ENCODE measurements at regions not wholly inside any gene's neighbourhood (a gene's known extent, or its start where the extent isn't known, plus 50 kb on each side); places are given as distances from the start of the nearest gene placed in this dataset.

DNA sequence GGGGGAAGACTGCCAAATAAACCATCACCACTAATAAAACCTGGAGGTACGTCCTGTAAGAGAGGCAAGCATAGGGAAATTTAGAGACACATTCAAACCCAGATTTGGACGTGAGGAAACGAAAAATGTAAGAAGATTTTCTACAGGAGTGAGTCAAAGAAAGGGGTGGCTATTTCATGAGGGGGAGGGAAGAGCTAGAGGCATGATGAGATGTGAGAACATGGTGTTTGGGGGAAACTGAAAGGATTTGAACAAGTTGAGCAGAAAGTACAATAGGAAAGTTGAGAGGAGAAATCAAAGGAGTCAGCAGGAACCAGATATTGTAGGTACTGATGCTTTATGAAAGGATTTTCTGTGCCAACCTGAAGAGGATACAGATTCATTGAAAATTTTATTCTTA, 179.1 kb upstream of the HS3ST5 start:
- DNase-seq (ENCODE audit: low read depth) = no peak
- H3K4me3 ChIP-seq (ENCODE audit: low read length) = no peak overlapping the region
- TF ChIP-seq, protein P1, sequence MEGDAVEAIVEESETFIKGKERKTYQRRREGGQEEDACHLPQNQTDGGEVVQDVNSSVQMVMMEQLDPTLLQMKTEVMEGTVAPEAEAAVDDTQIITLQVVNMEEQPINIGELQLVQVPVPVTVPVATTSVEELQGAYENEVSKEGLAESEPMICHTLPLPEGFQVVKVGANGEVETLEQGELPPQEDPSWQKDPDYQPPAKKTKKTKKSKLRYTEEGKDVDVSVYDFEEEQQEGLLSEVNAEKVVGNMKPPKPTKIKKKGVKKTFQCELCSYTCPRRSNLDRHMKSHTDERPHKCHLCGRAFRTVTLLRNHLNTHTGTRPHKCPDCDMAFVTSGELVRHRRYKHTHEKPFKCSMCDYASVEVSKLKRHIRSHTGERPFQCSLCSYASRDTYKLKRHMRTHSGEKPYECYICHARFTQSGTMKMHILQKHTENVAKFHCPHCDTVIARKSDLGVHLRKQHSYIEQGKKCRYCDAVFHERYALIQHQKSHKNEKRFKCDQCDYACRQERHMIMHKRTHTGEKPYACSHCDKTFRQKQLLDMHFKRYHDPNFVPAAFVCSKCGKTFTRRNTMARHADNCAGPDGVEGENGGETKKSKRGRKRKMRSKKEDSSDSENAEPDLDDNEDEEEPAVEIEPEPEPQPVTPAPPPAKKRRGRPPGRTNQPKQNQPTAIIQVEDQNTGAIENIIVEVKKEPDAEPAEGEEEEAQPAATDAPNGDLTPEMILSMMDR (conservative IDR thresholded peaks at IDR 0.05; ENCODE audit: low read length) = no peak

- no peak overlapping the region for H3K4me3 ChIP-seq (ENCODE audit: low read length)
- DNase-seq (ENCODE audit: low read depth) = no peak
- TF ChIP-seq, protein P1 (conservative IDR thresholded peaks at IDR 0.05; ENCODE audit: low read length) = no peak
Measured at GRCh38 chr6:114520976-114521375, 178.2 kb upstream of the HS3ST5 start.

- TF ChIP-seq, protein P1 (conservative IDR thresholded peaks at IDR 0.05; ENCODE audit: low read length) = no peak
- no peak overlapping the region for H3K4me3 ChIP-seq (ENCODE audit: low read length)
- DNase-seq (ENCODE audit: low read depth) = no peak
Measured at GRCh38 chr6:114514170-114514569, 171.3 kb upstream of the HS3ST5 start.

DNA sequence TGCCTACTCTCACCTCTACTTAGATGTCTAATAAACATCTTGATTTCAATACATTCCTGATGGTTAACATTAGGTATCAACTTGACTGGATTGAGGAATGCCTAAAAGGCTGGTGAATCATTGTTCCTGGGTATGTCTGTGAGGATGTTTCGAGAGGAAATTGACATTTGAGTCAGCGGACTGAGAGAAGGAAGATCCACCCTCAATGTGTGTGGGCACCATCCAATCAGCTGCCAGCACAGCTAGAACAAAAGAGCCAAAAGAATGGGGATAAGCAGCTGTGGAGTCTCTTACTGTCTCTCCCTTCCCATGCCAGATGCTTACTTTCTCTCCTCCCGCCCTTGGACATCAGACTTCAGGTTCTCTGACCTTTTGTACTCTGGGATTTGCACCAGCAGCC, 128.6 kb upstream of the HS3ST5 start:
- TF ChIP-seq, protein P1 (conservative IDR thresholded peaks at IDR 0.05; ENCODE audit: low read length) = no peak

GRCh38 chr6:114467931-114468330, 125.1 kb upstream of the HS3ST5 start:
- no peak for DNase-seq (ENCODE audit: low read depth)
- no peak overlapping the region for H3K4me3 ChIP-seq (ENCODE audit: low read length)
- TF ChIP-seq, protein P1 (conservative IDR thresholded peaks at IDR 0.05; ENCODE audit: low read length) = no peak

More for the DNA sequence above, 128.6 kb upstream of the HS3ST5 start:
- no peak overlapping the region for H3K4me3 ChIP-seq (ENCODE audit: low read length)
- DNase-seq (ENCODE audit: low read depth) = no peak

DNA sequence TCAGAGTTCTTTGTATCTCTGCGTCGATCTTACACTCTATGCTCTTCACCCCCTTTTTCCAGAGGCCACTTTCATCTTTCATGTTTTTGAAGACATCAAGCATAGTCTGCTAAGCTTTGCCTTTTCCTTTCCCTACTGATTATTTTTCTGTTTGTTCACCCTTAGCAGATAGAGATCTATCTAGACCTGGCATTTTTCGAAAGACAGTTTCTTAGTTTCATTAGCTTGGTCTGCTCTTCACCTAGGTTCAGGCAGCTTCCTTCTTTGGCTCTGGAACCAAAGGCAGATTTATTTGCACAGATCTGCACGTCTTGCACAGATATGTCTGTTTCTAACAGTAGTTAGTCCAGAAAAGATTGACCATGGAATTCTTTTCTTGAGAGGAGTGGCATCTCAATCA, 122.7 kb upstream of the HS3ST5 start:
- TF ChIP-seq, protein P1 (conservative IDR thresholded peaks at IDR 0.05; ENCODE audit: low read length) = no peak
- DNase-seq (ENCODE audit: low read depth) = no peak
- no peak overlapping the region for H3K4me3 ChIP-seq (ENCODE audit: low read length)

DNA sequence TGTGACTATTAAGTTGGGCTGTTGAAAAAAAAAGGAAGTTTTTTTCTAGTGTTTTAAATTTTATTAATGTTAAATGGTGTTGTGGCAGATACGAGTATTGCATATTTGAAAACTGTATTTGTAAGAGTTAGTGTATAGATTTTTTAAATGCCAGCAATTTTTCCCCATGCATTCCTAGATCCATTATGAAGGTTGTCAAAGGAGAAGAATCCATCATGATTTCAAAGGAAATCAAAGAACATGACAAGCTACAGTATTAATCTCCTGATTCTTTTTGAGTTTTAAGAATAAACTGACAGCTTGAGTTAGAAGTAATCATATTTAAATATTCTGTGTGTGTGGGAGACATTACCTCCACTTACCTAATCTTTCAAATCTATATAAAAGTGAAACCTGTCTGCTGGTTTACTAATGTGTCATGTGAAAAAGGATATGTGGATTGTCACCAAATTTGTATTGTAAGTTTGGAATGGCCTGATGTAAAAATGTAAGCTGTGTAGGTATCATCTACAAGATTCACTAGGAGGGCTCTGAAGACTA, 111.0 kb upstream of the HS3ST5 start:
- TF ChIP-seq, protein P1 (conservative IDR thresholded peaks at IDR 0.05; ENCODE audit: low read length) = no peak
- H3K4me3 ChIP-seq (ENCODE audit: low read length) = no peak overlapping the region
- no peak for DNase-seq (ENCODE audit: low read depth)
